ENCODE measurements at regions not wholly inside any gene's neighbourhood (a gene's known extent, or its start where the extent isn't known, plus 50 kb on each side); places are given as distances from the start of the nearest gene placed in this dataset.

- Mint-ChIP-seq H3K4me3 (no peak overlapping the region), H3K36me3 (ENCODE audit: insufficient read depth in 1 of 3, low read depth in 3 of 3) (no peaks in the 10 kb centered on the region), H3K27ac (no peak overlapping the region)
These were observed 296.7 kb downstream of the FBXW7 start for GRCh38 chr4:152239216-152239615.

More at GRCh38 chr4:152239216-152239615, 296.7 kb downstream of the FBXW7 start:
- Histone ChIP-seq H3K18ac (ENCODE audit: insufficient read length, low read depth, low read length) (no peak overlapping the region), H3K27me3 (ENCODE audit: insufficient read depth, low read length) (no peaks in the 10 kb centered on the region), H4K8ac (replicated peaks; ENCODE audit: insufficient read length, low read depth, low read length) (no peak overlapping the region), H3K14ac (ENCODE audit: insufficient read depth, low read length) (no peak overlapping the region), H3K9me3 (ENCODE audit: control insufficient read depth, low read depth, low read length) (no peaks in the 10 kb centered on the region), H2BK20ac (ENCODE audit: low read depth, low read length, poor library complexity, severe bottlenecking) (no peak overlapping the region), H2BK12ac (ENCODE audit: insufficient read length, low read depth, low read length) (no peak overlapping the region), H3K56ac (ENCODE audit: insufficient read length, low read depth, low read length) (no peak overlapping the region), H4K5ac (ENCODE audit: insufficient read length, low read depth, low read length) (no peak overlapping the region), H2AFZ (ENCODE audit: low read length) (no peak overlapping the region), H2AK5ac (ENCODE audit: insufficient read length, low read length) (no peak overlapping the region), H2BK15ac (ENCODE audit: low read depth, low read length) (no peak overlapping the region), H3K4me1 (ENCODE audit: insufficient read depth, low read length) (peaks cover 4% of the 10 kb centered on the region; the same call in 1 of the 2 replicates), H4K20me1 (ENCODE audit: control insufficient read depth, insufficient read depth, insufficient read length) (no peaks in the 10 kb centered on the region), H2BK120ac (ENCODE audit: low read depth, low read length, poor library complexity, severe bottlenecking) (no peak overlapping the region), H4K91ac (ENCODE audit: insufficient read length, low read depth, low read length) (no peak overlapping the region), H3K27ac (ENCODE audit: insufficient read length, low read depth, low read length) (no peak overlapping the region), H3K23ac (ENCODE audit: insufficient read length, low read depth, low read length) (no peak overlapping the region), H3K79me1 (ENCODE audit: insufficient read depth, low read depth, low read length, poor library complexity, severe bottlenecking) (no peaks in the 10 kb centered on the region), H2BK5ac (ENCODE audit: insufficient read length, low read length) (no peak overlapping the region), H3K4me2 (ENCODE audit: insufficient read depth, insufficient read length, low read length) (no peak overlapping the region), H3T11ph (ENCODE audit: low read length) (no peak overlapping the region), H3K4ac (ENCODE audit: low read depth, low read length) (no peak overlapping the region), H3K23me2 (ENCODE audit: insufficient read length, low read depth, low read length, poor library complexity, severe bottlenecking) (no peaks in the 10 kb centered on the region), H3K9ac (ENCODE audit: extremely low read depth, insufficient read length, low read length) (no peak overlapping the region), H3K79me2 (ENCODE audit: insufficient read depth, low read length) (no peaks in the 10 kb centered on the region)
- Mint-ChIP-seq H3K9me3 (no peaks in the 10 kb centered on the region), H3K4me1 (peaks cover 7 to 8% of the 10 kb centered on the region in 2 experiments), H3K27me3 (ENCODE audit: low read depth) (no peaks in the 10 kb centered on the region)
- TF ChIP-seq CTCF (conservative IDR thresholded peaks at IDR 0.05) = no peak
- DNase-seq = no peak
